ENCODE measurements at regions not wholly inside any gene's neighbourhood (a gene's known extent, or its start where the extent isn't known, plus 50 kb on each side); places are given as distances from the start of the nearest gene placed in this dataset.

DNA sequence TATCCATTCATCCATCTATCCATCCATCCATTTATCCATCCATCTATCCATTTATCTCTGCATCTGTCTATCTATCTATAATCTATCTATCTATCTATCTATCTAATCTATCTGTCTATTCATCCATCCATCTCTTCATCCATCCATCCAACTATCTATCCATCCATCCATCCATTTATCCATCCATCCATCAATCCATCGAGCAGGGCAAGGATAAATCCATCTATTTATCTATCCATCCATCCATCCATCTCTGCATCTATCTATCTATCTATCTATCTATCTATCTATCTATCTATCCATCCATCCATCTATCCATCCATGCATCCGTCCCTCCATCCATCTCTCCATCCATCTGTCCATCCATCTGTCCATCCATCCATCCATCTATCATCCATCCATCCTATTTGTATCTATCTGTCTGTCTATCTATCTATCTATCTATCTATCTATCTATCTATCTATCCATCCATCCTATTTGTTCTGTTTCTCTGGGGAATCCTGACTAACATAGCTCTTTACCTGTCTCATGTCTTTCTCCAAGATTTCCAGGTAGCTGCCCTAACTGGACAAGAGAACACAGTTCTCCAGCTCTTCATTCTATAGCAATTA, 198.1 kb downstream of the FOXO1 start:
- TF ChIP-seq JUNB (IDR thresholded peaks at IDR 0.05) (no peak), BHLHE40 (IDR thresholded peaks at IDR 0.05; ENCODE audit: borderline replicate concordance in 1 of 2, low read depth in 2 of 2, low read length in 1 of 2) (no peak)
